NCI-H187 treated with DMSO at 0.1 percent for 48 hours (cell line): ENCODE measurements at regions not wholly inside any gene's neighbourhood (a gene's known extent, or its start where the extent isn't known, plus 50 kb on each side); places are given as distances from the start of the nearest gene placed in this dataset.
"Not testable (repeated sequence)": the region's sequence is repeated elsewhere in the genome, so short reads cannot be mapped to it uniquely, and the experiment has no call there.

Experiments used
- DNase-seq: peaks from one replicate; lab custom pipeline; 2025; lab: John Stamatoyannopoulos, UW

DNA sequence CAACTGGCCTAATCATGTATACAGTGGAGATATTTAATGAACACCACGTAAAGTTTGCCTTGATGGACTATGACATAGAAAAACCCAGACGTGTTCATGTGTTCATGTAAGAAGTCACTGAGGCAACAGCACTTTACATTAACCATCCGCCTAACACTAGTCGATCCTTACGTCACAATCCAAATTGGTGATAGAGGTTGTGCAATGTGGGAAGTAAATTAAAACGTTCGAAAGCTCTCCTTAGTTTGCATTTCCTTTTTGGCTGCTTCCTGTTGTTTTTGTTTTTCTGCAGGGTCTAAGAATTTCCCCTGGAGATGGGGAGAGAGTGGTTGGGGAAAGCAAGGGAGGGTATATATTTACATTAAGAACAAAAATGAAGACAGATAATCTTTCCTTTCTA is 587.5 kb upstream of the ADGRL2 start:
- DNase-seq = no peak

DNA sequence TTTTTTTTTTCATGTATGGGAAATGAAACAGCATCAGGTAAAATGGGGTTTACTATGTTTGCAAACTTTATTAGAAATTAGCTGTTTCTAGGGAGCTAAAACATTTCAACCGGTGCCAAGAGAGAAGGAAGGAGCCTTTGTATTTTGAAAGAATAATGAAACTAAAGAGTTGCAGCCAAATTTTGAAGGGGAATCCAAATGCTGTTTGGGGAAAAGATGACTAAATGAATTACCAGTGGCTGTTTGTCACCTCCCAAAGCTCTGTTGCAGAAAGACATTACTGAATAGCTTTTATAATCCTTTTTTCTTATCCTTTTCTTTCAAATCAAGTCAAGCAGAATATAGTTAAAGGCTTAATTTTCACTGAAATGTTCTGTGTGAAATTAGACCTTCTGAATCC is 591.3 kb upstream of the ADGRL2 start:
- no peak for DNase-seq

DNA sequence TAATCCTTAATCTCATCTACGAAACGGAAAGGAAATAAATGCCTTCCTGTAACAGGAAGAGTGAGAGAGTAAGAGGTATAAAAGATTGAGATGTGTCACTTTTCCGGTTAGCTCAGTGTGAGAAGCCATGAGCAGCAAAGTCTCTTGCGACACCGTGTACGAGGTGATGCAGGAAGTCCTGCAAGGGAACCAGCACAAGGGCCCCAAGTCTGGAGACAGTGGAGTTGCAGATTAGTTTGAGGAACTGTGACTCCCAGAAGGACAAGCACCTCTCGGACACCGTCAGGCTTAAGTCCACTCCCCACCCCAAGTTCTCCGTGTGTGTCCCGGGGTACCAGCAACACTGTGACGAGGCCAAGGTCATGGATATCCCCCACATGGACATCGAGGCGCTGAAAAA is 592.3 kb upstream of the ADGRL2 start:
- DNase-seq = no peak

DNA sequence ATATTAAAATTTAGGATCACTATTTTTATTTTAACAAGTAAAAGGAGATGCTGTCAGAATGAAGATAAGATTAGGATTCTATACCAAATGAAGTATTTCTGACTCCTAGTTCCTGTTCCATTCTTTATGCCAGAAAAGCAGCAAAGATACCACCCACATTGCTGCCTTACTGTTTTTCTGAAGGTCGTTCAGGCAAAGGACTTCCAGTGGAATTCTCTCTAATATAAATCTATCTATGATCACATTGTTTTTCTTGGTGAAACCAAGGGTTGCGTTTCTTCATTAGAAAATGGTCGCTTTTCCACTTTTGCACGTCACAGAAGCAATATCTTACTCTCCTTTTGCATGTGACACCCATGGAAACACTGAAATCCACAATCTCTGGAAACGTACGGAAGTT is 594.8 kb upstream of the ADGRL2 start:
- DNase-seq = no peak

DNA sequence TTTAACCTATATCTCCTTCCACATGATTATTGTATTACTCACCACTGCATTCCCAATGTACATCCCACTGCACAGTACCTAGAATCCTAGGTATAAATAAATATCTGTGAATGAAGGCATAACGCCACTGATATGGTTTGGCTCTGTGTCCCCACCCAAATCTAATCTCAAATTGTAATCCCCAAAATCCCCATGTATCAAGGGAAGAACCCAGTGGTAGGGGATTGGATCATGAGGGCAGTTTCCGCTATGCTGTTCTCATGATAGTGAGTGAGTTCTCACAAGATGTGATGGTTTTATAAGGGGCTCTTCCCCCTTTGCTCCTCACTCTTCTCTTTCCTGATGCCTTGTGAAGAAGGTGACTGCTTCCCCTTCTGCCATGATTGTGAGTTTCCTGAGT is 599.0 kb upstream of the ADGRL2 start:
- no peak for DNase-seq

DNA sequence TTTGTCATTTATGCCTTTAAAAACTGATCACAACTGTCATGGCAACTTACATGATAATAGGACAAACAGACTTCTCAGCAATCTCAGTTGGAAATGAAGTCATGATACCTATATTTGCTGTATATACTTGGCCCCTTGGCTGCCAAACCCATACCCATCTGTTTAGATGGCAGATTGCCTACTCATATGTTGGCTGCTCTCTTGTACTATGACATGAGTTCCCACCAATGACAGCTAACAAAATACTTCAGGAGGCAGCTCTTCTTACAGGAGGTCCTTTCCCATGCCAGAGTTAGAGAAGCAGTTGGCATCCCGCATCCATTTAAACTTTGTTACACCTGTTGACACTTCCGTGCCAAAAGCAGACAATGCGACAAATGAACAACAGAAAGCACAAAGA is 603.1 kb upstream of the ADGRL2 start:
- no peak for DNase-seq

DNA sequence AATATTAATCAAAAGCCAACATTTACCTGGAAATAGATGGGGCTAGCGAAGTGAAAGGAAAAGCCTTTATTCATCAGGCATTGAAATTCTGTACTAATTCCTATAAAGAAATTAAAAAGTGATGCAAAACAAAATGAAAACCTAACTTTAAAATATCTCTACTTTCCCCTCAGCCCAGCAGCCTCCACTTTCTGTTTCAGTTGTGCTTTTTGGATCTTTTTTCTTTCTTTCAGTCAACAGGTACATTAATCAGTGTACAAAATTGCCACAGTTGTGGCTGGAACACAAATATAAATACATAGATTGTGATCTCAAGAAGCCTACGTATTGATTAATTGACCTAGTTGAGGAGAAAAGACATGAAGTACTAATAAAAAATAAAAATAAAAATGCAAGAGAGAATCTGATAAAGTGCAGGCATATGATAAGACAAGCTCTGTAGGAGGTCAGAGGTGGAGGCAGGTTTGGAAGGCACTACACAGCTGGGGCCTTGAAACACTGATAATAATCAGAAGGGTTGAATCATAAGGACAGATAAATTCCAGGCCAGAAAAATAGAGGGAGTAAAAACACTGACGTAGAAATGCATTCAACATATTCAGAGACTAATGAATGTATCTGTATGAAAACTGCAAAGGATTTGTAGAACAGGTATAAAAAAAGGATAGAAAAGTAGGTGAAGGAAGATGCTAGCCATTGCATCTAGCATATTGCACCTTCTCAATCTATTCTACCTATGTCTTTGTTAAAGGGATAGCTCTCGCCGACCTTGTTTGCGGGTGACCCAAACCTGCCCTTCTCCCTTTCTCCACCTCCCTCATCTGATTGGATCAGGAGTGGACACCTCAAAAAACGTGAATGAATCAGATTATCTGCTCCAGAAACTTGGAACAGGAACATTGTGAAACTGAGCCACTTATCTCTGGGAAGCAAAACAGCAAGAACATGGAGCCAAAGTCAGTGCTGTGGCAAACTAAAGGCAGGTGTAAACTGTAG is 607.8 kb upstream of the ADGRL2 start:
- no peak for DNase-seq

DNA sequence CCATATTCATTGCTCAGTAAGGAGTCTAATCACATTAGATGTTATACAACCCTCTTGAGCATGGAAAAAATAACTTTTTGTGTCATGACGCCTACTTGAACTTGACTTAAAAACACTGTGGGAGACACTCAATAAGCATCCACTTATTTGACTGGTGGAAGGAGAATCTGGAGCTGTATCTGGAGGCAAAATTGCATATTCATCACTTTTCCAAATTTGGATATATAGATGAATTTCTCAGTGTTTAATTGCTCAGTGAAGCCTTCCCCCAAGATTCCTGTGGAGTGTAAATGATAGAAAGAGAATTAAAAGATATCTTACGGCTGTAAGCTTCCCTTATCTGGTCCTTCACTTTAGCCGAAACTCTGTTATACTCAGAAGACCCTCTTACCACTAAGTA is 610.7 kb upstream of the ADGRL2 start:
- no peak for DNase-seq

DNA sequence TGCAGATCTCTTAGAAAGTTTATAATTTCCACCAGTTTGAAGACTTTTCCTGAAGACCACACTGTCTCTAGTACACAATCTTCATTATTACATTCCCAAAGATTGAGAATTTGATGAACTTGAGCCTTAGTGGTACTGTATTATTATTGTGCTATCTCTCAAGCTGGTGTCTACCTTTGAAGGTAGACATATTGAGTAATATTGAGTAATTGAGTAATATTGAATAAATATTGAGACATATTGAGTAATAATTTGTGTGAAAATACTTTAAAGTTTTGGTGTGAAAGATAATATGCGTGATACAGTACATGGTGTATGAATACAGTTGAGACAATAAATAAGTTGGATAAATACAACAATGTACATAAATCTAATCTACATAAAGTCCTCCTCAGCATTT is 613.1 kb upstream of the ADGRL2 start:
- DNase-seq = no peak

DNA sequence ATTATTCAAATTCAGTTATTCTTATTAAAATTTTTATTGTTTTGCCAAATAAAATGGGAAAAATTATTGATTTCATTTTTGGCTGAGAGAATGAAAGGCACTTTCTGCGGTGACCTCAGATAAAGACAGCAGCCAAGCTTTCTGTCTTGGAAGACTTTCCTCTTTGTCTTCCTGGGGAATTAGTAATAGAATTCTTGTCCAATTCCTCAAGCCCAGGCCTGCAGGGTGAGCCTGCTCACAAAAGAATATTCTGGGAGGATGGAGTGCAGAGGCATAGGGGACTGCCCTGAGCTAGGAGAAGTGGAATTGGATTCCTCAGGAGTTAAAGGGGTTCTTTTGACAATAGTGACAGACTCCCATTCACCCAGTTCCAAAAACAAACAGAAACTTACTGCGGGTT is 614.5 kb upstream of the ADGRL2 start:
- no peak for DNase-seq

DNA sequence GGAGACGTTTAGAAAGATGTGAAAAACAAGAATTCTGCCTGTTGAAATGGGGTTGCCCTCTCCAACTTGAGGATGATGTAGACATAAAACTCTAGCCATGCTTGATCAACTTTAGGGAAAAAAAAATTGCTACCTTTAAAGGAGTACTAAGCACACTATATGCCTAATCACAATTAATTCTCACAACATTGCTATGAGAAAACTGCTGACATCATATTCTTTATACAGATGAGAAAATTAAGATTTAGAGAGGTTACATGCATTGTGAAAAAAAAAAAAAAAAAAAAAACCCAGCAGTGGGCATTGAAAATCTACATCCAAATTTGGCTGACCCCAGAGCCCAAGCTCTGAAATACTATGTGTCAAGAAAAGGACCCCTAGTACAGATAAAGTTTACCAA is 617.2 kb upstream of the ADGRL2 start:
- DNase-seq = no peak

DNA sequence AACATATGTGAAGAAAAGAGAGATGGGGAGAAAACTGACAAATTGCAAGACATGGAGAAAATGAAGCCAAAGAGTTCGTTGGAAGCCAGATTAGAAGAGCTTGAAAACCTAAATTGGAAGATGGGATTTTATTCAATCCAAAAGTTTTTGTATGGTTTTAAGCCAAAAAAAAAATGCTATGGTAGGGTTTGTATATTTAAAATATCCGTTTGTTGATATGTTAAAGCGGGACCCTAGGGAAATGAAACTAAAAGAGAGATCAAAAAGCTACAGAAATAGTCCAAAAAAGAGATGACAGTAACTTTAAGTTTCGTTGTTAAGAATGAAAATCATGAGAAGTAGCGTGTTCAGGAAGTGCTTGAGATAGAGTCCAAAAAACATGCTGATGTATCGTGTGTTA is 617.7 kb upstream of the ADGRL2 start:
- no peak for DNase-seq

DNA sequence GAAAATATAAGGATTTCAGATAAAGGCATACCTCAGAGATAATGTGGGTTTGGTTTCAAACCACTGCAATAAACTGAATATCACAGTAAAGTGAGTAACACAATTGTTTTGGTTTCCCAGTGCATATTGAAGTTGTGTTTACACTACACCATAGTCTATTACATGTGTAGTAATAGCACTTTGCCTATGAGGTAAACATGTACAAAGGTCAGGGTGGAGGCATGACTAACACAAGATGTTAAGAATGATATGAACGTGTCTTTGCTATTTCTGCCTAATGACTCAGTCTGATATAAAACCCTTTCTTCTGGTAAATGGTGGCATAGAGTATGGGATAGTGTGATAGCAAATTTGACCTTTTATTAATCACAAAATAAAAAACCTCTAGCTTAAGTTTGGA is 621.5 kb upstream of the ADGRL2 start:
- DNase-seq = no peak

DNA sequence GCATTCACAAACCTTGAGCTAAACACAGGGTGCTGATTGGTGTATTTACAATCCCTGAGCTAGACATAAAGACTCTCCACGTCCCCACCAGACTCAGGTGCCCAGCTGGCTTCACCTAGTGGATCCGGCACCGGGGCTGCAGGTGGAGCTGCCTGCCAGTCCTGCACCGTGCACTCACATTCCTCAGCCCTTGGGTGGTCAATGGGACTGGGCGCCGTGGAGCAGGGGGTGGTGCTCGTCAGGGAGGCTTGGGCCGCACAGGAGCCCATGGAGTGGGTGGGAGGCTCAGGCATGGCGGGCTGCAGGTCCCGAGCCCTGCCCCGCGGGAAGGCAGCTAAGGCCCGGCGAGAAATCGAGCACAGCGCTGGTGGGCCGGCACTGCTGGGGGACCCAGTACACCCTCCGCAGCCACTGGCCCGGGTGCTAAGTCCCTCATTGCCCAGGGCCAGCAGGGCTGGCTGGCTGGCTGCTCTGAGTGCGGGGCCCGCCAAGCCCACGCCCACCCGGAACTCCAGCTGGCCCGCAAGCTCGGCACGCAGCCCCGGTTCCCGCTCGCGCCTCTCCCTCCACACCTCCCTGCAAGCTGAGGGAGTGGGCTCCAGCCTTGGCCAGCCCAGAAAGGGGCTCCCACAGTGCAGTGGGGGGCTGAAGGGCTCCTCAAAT is 622.2 kb upstream of the ADGRL2 start:
- DNase-seq = not testable (repeated sequence)

DNA sequence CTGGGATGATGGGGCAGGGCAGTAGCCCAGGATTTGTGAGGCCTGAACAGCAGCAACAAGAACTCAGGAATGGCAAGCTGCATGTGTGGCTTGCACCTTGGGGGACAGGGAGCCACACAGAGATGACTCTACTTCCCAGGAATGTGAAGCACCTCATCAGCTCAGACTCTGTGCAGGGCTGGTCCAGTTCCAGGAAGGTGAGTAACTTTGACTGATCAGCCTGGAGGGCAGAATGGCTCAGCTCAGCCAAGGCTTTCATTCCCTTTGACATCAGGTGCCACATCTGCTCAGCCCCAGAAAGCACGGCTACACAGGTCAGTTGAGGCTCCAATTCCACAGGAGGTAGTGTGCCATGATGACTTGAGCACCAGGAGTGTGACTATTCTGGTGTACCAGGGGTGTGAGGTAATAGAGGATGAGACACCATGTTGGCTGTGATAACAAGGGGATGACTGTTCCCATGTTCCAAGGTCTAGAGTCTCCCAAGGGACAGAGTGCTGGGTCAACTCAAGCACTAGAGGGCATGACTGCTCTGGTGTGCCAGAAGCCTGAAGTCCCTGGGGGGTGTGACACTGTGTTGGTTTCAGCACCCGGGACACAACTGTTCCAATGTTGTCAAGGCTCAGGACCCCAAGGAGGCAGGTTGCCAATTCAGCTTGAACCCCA is 625.8 kb upstream of the ADGRL2 start:
- no peak for DNase-seq

DNA sequence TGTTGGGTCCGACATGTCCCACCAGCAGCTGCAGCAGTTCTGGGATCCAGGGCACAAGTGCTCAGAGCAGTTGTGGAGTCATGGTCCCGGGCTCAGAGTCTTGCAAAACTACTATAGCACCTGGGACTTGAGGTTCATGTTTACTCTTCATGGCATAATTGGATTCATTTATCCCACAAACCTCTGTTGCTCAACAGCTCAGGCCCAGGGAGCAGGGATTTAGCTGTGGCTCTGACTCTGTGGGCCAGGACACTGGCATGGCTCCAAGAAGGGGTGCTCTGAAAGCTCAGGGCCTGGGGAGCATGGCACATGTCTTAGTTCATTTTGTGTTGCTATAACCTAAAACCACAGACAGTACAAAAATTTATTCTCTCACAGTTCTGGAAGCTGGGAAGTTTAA is 626.7 kb upstream of the ADGRL2 start:
- no peak for DNase-seq

DNA sequence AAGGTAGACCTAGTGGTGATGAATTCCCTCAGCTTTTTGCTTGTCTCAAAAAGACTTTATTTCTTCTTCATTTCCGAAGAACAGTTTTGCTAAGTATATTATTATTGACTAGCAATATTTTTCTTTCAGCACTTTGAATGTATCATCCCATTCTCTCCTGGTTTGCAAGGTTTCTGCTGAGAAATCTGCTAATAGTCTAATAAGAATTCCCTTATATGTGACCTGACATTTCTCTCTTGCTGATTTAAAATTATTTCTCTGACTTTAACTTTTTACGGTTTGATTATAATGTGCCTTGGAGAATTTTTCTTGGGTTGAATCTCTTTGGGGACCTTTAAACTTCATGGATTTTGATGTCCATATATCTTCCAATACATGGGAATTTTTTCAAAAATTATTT is 628.3 kb upstream of the ADGRL2 start:
- DNase-seq = no peak

DNA sequence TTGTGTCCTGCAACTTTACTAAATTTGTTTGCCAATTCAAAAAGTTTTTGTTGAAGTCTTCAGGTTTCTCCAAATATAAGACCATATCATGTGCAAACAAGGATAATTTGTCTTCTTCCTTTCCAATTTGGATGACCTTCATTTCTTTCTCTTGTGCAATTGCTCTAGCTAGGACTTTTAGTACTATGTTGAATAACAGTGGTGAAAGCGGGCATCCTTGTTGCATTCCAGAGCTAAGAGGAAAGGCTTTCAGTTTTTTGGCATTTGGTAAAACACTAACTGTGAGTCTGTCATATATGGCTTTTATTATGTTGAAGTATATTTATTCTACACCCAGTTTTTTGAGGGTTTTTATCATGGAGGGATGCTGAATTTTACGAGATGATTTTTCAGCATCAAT is 630.0 kb upstream of the ADGRL2 start:
- no peak for DNase-seq

DNA sequence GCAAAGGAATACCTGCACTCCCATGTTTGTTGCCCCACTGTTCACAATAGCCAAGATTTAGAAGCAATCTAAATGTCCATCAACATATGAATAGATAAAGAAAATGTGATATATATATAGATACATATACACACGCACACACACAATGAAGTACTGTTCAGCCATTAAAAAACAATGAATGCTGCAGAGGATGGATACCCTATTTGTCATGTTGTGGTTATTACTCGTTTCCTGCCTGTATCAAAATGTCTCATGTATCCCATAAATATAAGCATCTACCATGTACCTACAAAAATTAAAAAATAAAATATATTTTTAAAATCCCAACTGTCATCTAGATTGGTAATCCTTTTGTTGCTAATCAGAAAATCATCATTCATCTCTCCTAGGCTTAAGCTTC is 634.8 kb upstream of the ADGRL2 start:
- no peak for DNase-seq

DNA sequence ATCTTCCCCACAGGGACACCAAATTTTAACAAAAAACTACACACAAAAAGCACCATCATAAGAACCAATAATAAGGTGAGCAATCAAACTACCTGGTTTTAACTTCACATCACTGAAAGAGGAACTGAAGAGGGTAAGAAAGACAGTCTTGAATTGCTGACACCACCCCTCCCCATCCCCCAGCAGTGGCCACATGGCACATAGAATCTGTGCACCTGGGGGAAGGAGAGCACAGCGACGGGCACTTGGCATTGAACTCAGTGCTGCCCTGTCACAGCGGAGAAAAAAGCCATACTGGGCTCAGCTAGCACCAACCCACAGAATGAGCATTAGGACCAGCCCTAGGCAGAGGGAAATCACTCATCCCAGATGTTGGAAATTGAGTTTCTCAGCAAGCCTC is 640.0 kb upstream of the ADGRL2 start:
- DNase-seq = no peak

DNA sequence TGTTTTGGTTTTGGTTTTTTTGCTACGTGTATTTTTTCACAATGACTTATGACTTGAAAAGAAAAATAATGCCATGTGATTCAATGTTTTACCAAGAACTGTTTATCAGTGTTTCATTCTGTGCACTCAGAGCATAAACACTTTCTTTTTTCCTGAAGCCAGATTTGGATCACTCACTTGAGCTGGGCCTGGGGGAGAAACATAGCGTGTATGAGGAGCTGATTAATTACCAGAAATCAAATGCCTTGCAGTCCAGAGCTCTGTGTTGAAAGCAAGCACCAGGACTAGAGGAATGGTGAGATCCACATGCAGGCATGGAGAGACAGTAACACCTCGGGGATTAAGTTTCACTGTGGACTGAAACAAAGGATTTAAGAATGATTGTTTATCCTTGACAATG is 642.1 kb upstream of the ADGRL2 start:
- DNase-seq = no peak

DNA sequence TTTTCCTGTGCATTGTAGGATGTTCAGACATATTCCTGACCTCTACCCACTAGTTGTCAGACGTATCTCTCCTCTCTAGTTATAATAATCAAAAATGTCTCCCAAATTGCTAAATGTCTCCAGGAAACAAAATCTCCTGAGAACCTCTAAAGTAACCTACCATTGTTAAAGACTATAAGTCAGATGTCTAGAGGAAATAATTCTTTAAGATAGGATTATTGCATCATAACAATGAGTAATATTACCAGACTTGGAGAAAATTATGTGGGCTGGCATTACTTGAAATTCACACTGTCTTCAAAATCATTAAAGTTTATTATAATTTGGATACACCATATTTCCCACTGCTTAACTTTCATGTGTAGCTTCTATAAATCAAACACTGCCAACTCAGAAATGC is 643.0 kb upstream of the ADGRL2 start:
- DNase-seq = no peak

DNA sequence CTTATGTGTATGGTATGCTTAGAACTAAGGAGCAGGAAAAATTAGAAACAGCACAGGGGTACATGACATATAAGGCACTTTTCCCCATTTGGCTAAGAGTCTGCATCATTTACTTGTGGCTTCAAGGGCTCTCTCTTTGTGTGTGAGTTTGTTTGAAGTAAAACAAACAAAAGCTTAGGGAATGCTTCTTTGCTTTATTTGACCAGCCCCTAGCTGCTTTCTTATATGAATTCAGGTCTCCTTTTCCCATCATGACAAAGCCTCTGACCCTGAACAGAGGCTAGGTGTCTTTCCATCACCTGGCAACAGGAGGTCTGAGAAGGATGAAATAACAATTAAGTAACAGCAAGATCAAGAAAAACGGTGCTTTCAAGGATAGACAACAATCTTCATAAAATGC is 643.8 kb upstream of the ADGRL2 start:
- DNase-seq = no peak
